NK-92 (cell line): ENCODE measurements at regions not wholly inside any gene's neighbourhood (a gene's known extent, or its start where the extent isn't known, plus 50 kb on each side); places are given as distances from the start of the nearest gene placed in this dataset.
A peak's percentile ranks its signal among the peaks of the same experiment; 100 is the strongest.
"Not testable (repeated sequence)": the region's sequence is repeated elsewhere in the genome, so short reads cannot be mapped to it uniquely, and the experiment has no call there.

ENCODE experiments used
- DNase-seq: peaks from one replicate; lab custom pipeline; 2025; ENCODE audit not compliant: unreplicated experiment; lab: John Stamatoyannopoulos, UW

DNA sequence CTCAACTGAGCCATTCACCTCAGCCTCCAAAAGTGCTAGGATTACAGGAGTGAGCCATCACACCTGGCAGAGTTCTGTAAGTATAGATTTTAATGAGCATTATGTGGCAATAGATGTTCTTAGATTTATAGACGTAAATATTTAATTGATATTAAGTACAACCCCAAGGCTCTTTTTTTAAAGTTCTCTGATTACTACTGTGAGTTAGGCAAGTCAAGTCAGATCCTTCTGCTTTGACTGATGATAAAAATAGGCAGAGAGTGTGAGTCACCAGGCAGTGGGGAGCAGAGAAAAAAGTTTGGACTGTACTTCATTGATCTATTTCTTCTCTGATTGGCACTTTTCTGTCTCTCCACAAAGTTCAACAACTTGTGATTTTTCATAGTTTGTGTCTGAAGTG lies 1379.9 kb downstream of the UQCRFS1 start:
- no peak for DNase-seq

DNA sequence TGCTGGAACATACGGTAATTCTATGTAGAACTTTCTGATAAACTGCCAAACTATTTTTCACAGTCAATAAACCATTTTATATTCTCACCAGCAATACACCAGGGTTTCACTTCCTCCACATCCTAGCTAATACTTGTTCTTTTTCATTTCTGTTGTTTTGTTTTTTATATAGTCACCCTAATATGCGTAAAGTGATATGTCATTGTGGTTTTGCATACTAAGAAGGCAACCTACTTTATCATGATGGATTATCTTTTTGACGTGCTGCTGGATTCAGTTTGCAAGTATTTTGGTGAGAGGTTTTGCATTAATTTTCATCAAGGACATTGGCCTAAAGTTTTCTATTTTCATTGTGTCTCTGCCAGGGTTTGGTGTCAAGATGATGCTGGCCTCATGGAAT lies 1384.1 kb downstream of the UQCRFS1 start:
- no peak for DNase-seq

DNA sequence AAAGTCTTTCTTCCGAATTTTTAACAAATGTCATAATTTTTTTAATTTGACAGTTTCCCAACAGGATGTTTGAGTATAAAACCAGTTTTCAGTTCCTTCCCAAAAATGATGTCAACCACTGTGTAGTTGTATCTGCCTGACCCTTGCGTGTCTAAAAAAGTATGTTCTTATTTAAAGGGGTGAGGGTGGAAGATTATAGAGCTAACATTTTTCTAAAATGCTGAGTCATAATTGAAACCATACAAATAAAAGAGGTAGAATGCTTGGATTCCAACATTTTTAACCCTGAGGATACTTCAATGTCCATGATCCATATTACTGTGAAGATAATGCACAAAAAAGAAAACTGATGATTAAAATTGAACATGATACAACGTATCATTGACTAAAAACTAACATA lies 1388.8 kb downstream of the UQCRFS1 start:
- DNase-seq: no peak

DNA sequence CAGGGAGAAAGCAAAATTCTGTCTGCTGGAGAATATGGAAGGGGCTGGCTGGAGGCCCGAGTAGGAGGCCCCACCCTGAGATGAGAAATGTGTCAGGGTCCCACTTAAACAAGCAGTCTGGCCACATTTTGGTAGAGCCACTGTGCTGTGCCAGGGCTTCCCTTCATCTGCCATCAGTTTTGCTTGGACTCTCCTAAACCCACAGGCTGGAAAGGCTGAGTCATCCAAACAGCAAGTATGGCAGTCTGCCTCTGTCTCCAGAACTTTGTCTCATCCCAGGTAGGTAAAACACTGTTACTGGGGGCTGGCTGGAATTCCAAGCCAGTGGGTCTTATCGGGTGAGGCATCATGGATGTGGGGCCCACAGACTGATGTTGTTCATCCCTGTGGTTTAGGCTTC lies 1390.6 kb downstream of the UQCRFS1 start:
- no peak for DNase-seq

DNA sequence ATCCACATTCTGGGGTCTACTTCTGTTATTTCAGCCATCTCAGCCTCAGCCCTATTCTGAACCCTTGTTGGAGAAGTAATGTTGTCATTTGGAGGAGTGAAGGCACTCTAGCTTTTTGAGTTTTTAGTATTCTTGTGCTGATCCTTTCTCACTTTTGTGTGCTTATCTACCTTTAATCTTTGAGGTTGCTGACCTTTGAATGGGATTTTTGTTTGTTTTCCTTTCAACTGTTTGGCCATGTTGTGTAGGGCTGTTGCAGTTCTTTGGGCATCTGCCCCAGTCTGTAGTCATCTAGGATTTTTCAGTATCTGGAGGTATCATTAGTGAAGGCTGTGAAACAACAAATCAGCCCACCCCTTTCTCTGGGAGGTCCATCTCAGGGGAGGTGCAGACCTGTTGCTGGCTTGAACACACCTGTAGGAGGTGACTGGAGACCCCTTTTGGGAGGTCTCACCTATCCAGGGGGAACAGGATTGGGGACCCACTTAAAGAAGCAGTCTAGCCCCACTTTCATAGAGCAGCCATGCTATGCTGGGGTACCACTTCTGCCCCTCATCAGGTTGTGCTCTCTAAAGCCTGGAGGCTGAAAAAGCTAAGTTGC lies 1391.4 kb downstream of the UQCRFS1 start:
- DNase-seq: no peak

DNA sequence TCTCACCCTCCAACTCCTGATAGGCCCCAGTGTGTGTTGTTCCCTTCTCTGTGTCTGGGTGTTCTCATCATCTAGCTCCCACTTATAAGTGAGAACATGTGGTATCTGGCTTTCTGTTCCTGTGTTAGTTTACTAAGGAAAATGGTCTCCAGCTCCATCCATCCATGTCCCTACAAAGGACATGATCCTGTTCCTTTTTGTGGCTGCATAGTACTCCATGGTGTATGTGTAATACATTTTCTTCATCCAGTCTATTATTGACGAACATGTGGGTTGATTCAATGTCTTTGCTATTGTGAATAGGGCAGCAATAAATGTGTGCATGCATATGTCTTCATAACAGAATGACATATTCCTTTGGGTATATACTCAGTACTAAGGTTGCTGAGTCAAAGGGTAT lies 1397.0 kb downstream of the UQCRFS1 start:
- DNase-seq: no peak

DNA sequence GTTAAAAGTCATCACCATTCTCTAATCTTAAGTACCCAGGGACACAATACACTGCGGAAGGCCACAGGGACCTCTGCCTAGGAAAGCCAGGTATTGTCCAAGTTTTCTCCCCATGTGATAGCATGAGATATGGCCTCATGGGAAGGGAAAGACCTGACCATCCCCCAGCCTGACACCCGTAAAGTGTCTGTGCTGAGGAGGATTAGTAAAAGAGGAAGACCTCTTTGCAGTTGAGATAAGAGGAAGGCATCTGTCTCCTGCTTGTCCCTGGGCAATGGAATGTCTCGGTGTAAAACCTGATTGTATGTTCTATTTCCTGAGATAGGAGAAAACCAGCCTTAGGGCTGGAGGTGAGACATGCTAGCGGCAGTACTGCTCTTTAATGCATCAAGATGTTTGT lies 1398.1 kb downstream of the UQCRFS1 start:
- DNase-seq: not testable (repeated sequence)

DNA sequence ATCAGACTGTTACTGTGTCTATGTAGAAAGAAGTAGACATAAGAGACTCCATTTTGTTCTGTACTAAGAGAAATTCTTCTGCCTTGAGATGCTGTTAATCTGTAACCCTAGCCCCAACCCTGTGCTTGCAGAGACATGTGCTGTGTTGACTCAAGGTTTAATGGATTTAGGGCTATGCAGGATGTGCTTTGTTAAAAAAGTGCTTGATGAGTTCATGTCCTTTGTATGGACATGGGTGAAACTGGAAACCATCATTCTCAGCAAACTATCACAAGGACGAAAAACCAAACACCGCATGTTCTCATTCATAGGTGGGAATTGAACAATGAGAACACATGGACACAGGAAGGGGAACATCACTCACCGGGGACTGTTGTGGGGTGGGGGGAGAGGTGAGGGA lies 1398.7 kb downstream of the UQCRFS1 start:
- not testable (repeated sequence) for DNase-seq

DNA sequence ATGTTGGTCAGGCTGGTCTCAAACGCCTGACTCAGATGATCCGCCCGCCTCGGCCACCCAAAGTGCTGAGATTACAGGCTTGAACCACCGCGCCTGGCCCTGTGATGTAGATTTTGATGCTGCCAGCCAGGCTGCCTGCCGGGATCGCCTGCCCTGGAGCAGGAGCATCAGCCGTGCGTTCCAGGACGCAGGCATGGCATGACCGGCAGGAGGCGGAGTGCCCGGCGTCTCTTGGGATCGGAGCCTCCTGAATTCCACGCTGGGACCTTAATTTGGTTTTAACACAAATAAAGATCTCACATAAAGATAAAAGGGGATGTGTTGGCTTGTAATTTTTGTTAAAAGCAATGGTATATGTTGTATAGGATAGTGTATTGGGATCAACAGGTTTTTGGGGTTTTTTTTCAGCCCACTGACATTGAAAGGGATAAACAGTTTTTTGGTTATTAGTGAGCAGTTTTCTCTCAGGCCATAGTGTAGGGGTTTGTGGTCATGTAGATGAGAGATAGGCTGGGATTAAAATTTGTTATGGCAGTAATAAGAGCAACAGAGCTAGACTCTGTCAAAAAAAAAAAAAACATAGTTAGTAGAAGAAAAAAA lies 1406.4 kb downstream of the UQCRFS1 start:
- DNase-seq: no peak

DNA sequence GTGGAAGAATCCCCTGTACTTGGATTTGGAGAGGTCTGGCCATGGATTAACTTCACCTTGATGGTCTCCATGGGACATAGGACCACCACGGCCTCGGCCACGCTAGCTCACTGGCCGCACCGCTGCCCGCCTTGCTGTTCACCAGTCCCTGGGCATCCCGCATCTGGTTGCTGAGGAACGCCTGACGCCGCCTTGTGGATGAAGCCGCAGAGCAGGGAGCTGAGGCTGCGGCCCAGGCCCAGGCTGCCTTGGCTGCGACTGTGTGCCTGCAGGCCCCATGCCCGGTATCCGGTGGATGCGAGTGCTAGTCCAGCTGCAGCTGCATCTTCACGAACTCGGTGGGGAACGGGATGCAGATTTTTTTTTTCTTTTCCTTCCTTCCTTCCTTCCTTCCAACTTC lies 1407.1 kb downstream of the UQCRFS1 start:
- DNase-seq: no peak

DNA sequence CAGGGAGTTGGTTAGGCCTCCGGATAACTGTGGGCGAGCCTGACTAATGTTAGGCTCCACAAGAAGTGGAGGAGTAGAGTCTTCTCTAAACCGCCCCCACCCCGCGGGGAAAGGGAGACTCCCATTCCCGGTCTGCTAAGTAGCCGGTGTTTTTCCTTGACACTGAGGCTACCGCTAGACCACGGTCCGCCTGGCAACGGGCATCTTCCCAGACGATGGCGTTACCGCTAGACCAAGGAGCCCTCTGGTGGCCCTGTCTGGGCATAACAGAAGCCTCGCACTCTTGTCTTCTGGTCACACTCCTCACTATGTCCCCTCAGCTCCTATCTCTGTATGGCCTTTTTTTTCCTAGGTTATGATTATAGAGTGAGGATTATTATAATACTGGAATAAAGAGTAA lies 1410.7 kb downstream of the UQCRFS1 start:
- DNase-seq: not testable (repeated sequence)

DNA sequence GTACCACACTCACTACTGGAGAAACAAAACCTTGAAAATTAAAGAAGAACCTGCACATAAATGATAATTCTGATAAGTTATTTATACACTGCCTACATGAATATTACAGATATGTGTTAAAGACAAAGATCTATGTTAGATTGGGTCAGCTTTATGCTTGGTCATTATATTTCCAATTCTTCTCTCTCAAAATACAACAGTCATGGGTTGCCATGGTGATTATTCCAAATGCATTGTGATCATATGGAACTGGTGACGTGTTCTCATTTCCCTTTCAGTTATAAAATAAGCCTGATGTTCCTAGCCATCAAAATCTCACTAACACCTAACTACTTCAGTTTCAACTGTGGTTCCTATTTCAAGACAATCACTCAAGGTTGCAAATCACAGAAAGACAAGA lies 1416.4 kb downstream of the UQCRFS1 start:
- no peak for DNase-seq

DNA sequence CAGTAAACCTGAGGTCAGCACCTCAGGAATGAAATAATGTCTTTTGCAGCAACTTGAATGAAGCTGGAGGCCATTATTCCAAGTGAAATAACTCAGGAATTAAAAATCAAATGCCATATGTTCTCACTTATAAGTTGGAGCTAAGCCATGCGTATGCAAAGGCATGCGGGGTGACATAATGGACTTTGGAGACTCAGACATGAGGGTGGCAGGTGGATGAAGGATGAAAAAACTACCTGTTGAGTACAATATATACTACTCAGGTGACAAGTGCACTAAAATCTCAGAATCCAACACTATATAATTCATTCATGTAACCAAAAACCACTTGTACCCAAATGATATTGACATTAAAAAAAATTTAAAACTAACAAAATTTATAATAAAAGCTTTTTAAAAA lies 1416.9 kb downstream of the UQCRFS1 start:
- DNase-seq: no peak

DNA sequence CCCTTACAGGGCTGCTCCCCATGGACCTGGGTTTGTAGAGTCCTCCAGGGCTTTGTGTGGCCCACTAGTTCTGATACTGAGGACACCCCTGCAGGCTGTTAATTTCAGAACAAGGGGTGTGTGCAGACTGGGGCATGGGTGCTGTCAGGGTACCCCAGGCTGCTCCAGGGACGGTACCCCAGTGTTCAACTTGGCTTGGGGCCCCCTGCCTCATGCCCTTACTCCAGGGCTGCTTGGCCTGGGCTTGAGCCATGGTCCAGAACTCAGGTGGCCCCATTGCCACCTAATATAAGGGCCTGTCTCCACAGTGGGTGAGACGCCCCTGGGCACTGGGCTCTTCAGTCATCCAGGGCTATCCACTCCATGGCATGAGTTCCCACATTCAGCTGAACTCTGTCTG lies 1417.6 kb downstream of the UQCRFS1 start:
- no peak for DNase-seq

DNA sequence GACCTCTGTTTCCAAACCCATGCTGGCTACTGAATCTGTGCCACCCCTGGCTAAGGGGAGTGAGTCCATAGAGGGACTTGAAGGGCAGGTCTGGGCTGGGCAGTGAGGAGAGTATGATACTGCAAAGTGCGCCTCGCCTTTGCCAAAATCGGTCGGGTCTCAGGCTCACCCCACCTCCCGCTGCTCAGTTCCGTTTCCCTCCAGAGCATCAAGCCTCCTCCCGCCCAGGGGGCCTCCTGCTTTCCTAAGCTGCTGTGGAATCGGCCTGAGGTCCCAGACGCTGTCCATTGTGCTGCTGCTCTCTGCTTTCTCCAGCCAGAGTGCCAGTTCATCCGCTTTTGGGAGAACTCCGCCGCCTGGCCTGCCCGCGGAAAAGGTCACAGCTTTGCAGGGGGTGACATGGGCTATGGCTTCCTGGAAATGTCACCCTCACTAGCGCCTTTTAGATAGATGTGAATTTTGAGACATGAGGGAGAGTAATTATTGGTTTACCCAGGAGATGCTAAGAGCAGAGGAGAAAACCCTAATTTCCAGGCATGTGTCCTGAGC lies 1418.4 kb downstream of the UQCRFS1 start:
- no peak for DNase-seq

DNA sequence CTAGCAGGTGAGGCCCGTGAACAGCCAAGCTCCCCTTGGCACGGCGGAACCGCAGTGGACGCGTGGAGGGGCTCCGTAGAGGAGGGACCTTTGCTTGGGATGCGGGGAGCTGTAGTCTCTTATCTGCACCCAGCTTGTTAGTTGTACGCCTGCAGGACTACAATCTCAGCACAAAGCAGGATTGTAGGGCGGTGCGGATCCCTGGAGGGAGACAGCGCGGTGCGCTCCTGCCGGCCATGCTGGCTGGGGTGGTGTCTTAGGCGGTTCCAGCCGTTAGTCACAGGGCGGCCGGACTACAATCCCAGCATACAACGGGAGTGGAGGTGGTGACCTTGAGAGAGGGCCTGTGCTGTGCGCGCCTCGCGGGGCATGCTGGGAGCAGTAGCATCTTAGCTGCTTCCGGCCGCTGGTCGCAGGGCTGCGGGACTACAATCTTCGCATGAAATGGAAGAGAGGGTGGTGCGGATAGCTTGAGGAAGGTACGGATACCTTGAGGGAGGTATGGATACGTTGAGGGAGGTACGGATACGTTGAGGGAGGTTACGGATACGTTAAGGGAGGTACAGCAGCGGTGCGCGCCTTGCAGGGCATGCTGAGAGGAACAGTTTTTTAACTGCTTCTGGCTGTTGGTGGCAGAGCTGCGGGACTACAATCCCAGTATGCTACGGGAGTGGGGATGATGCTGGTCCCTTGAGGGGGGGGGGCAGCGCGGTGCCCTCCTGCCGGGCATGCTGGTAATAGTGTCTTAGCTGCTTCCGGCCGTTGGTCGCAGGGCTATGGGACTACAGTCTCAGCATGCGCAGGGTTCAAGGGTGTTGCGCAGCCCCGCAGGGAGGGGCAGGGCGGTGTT lies 1419.1 kb downstream of the UQCRFS1 start:
- peak; percentile 50 for DNase-seq

DNA sequence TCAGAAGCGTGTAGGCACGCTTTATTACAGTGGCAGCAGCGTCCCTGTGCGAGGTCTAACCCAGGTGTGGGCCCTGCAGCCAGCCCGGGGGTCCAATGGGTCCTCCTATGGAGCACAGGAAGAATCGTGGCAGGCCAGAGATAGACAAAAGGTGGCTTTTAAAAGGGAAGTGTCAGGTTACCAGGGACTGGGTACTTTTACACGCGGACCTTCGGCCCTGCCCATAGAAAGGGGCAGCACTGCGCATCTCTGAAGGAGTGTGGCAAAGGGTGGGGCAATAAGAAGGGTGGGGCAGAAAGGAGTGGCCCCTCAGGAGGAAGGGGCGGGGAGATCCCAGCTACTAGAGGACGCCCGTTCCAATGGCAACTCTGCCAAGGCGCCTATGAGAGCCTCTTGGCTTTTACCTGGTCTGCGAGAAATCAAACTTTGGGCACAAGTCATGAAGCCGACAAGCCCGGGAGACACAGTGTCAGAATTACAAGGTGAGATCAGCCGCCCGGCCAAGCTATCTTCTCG lies 1419.8 kb downstream of the UQCRFS1 start:
- DNase-seq: no peak

DNA sequence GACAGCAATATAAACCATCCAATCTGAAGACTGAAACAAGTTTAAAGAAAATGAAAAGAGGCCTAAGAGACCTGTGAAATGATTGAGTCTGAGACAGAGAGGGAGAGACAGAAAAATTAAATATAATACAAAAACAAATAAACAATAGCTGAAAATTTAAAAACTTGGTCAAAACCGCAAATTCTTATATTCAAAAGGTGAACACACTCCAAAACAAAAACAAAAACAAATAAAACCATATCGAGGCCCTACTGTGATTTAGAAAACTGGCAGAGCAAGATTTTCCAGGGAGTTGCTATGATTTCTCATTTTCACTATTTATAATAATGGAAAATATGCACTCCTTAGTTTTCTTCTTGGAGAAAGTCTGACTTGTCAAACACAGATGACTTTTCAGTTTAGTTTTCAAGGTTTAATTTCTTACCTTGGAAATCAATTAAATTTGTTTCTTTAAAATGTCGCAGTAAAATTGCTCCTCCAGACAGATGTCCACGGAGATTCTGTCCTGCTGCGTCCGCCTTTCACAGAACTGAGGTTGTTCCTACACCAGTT lies 1420.3 kb downstream of the UQCRFS1 start:
- DNase-seq: no peak

DNA sequence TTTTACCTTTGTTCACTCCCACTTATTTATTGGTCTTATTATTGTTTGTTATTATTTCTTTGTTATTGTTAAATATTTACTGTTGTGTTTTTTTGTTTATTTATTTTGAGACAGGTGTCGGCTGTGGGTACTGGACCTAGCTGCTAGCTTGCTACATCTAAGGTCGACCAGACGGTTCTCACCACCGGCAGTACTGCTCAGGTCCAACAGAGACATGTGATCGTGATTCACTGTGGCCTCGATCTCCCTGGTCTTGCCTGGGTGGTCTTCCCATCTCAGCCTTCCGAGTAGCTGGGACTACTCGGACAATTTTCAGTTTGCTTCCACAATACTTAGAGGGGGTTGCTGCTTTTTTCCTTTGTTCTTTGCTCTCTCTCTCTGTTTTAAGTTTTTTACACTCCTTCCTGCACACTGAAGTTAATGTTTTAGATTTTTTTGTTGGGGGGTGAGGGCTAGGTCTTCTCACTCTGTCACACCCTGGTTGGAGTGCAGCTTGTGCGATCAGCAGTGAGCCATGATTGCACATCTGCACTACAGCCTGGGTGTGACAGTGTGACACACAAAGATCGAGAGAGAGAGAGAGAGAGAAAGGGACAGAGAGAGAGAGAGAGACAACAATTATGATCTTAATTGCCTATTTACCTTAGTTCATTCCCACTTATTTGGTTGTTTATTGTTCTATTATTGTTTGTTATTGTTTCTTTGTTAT lies 1432.4 kb downstream of the UQCRFS1 start:
- DNase-seq: no peak

DNA sequence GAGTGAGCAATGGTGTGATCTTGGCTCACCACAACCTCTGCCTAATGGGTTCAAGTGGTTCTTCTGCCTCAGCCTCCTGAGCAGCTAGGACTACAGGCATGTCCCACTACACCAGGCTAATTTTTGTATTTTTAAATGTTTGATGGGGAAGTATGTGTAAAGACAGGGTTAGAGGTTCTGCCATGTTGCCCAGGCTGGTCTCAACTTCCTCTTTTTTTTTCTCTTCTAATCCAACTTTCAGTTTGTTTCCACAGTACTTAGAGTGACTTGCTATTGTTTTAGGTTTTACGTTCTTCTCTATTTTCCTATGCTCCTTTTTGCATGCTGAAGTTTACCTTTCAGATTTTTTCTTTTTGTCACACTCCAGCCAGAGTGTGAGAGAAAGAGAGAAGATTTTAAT lies 1433.0 kb downstream of the UQCRFS1 start:
- DNase-seq: no peak

DNA sequence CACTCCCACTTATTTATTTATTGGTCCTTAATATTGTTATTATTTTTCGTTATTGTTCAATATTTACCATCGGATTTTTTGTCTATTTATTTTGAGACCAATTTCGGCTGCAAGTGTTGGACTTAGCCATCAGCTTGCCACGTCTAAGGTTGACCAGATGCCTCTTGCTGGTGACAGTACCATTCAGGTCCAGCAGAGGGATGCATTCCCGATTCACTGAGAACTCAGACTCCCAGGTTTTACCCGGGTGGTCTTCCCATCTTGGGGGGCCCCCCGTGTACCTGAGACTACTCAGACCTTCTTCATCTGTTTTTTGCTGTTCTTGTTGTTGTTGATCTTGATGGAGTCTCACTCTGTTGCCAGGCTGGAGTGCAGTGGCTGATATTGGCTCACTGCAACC lies 1435.2 kb downstream of the UQCRFS1 start:
- no peak for DNase-seq
